ENCODE measurements at regions not wholly inside any gene's neighbourhood (a gene's known extent, or its start where the extent isn't known, plus 50 kb on each side); places are given as distances from the start of the nearest gene placed in this dataset.

DNA sequence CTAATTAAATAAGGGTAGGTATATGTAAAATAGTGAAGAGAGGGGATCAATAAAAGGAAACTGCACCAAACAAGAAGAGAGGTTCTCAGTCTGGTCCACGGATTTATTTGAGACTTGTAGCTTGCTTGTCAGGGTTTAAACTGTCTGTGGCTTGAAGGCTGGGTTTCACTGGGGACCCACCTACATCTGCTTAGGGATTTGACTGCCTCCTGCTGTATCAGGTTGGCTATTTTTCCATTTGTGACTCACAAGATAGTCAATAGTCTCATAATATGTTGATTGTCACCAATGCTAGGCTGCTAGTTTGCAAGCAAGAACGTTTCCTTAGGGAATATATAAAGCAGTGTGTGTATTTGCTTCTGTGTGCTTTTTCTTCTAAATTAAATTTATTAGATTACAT, 1950.7 kb upstream of the IGFBP7 start:
- Mint-ChIP-seq H3K27ac (ENCODE audit: unreplicated experiment) (no peak overlapping the region), H3K9me3 (ENCODE audit: unreplicated experiment) (peaks cover 2% of the 10 kb centered on the region), H3K36me3 (ENCODE audit: unreplicated experiment) (no peaks in the 10 kb centered on the region), H3K27me3 (ENCODE audit: unreplicated experiment) (no peaks in the 10 kb centered on the region), H3K4me3 (ENCODE audit: unreplicated experiment) (no peak overlapping the region), H3K4me1 (ENCODE audit: low read depth, unreplicated experiment) (no peaks in the 10 kb centered on the region)
- TF ChIP-seq, protein P1, sequence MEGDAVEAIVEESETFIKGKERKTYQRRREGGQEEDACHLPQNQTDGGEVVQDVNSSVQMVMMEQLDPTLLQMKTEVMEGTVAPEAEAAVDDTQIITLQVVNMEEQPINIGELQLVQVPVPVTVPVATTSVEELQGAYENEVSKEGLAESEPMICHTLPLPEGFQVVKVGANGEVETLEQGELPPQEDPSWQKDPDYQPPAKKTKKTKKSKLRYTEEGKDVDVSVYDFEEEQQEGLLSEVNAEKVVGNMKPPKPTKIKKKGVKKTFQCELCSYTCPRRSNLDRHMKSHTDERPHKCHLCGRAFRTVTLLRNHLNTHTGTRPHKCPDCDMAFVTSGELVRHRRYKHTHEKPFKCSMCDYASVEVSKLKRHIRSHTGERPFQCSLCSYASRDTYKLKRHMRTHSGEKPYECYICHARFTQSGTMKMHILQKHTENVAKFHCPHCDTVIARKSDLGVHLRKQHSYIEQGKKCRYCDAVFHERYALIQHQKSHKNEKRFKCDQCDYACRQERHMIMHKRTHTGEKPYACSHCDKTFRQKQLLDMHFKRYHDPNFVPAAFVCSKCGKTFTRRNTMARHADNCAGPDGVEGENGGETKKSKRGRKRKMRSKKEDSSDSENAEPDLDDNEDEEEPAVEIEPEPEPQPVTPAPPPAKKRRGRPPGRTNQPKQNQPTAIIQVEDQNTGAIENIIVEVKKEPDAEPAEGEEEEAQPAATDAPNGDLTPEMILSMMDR (IDR thresholded peaks at IDR 0.05; ENCODE audit: partially characterized antibody, unreplicated experiment): no peak
- DNase-seq: no peak

DNA sequence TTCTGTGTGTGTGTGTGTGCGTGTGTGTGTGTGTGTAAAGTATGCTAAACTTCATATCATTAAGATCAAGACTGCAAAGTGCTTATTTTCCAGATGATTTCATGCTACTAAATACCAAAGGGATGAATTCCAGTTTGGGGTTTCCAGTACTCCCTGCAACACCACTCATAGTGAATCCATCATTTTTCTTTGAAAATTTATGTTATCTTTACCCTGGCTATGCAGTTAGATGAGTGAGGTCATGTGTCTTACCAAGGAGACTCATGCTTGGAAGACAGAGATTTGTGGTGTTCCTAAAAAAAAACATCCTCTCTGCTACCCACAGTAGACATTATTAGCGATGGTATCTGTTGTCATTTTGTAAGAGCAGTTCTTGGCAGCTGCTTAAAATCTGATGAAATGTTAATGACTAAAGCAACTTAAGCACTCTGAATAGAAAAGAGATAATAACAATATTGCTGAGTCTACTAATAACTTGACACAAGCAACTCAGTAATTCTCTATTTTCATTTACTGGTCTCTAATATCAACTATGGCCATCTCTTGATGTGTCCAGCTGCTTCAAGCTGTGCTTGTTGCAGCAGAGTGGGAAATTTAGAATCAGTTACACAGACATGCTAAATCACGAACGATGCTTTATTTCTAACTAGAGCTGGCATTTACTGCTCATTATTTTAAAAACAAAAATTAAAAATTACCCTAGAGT, 1953.0 kb upstream of the IGFBP7 start:
- Mint-ChIP-seq H3K9me3 (ENCODE audit: unreplicated experiment) (peaks cover 2% of the 10 kb centered on the region), H3K4me1 (ENCODE audit: low read depth, unreplicated experiment) (no peaks in the 10 kb centered on the region), H3K27me3 (ENCODE audit: unreplicated experiment) (no peaks in the 10 kb centered on the region), H3K4me3 (ENCODE audit: unreplicated experiment) (no peak overlapping the region), H3K27ac (ENCODE audit: unreplicated experiment) (no peak overlapping the region), H3K36me3 (ENCODE audit: unreplicated experiment) (no peaks in the 10 kb centered on the region)
- DNase-seq: no peak
- TF ChIP-seq, protein P1 (IDR thresholded peaks at IDR 0.05; ENCODE audit: partially characterized antibody, unreplicated experiment): no peak

DNA sequence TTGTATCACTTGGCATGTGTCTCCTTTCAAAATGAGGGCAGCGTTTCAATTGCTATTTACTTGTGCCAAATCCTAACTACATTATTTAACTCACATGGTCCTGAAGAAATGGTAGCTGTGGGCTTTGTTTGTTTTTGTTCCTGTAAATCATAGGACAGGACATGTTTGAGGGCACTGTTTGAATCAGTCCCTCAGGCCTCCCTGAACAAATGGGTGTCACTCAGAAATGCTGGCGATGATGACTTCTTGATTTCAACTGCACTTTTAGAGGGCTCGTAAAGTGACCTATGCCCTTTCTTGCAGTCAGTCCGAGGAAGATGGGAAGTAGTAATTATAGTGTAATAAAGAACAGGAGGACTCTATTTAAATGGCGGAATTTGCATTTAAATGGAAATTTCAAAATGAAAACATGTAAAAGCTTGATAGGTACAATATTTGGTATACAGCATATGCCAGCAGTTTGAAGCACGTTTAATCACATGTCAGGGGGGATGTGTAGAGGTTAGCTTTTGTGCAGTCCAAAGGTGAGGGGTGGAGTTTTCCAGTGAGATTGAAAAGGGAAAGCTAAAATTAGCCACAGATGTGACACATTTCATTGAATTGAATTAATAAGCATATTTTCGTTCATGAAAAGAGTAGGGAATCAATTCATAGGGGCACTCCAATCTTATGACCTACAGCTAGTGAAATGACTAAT, 1958.7 kb upstream of the IGFBP7 start:
- no peak overlapping the region for H3K4me3 Mint-ChIP-seq (ENCODE audit: unreplicated experiment)
- DNase-seq: no peak
- TF ChIP-seq, protein P1 (IDR thresholded peaks at IDR 0.05; ENCODE audit: partially characterized antibody, unreplicated experiment): no peak
- H3K9me3 Mint-ChIP-seq (ENCODE audit: unreplicated experiment): peaks cover 2% of the 10 kb centered on the region
- H3K27ac Mint-ChIP-seq (ENCODE audit: unreplicated experiment): no peak overlapping the region
- H3K4me1 Mint-ChIP-seq (ENCODE audit: low read depth, unreplicated experiment): no peaks in the 10 kb centered on the region
- no peaks in the 10 kb centered on the region for H3K27me3 Mint-ChIP-seq (ENCODE audit: unreplicated experiment)
- H3K36me3 Mint-ChIP-seq (ENCODE audit: unreplicated experiment): no peaks in the 10 kb centered on the region

DNA sequence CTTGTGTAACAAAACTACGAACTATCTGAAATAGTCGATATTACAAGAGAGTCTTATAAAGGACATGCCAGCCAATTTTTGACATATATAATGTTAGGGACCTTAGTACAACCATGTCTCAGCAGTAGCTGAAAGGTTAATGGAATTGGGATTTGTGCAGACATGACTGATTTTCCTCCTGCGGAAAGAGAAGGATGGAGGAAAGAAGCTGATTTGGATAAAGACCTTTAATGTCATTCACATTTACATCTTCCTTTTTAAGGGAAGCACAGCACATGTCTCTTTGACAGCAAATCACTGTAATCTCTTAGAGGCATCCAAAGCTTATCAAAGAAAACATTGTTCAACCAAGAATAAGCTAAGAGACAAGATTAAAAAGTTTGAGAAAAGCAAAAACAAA, 1976.2 kb upstream of the IGFBP7 start:
- H3K27ac Mint-ChIP-seq (ENCODE audit: unreplicated experiment): no peak overlapping the region
- H3K9me3 Mint-ChIP-seq (ENCODE audit: unreplicated experiment): no peaks in the 10 kb centered on the region
- H3K4me1 Mint-ChIP-seq (ENCODE audit: low read depth, unreplicated experiment): no peaks in the 10 kb centered on the region
- no peaks in the 10 kb centered on the region for H3K27me3 Mint-ChIP-seq (ENCODE audit: unreplicated experiment)
- no peak for DNase-seq
- TF ChIP-seq, protein P1 (IDR thresholded peaks at IDR 0.05; ENCODE audit: partially characterized antibody, unreplicated experiment): no peak
- H3K36me3 Mint-ChIP-seq (ENCODE audit: unreplicated experiment): no peaks in the 10 kb centered on the region
- H3K4me3 Mint-ChIP-seq (ENCODE audit: unreplicated experiment): no peak overlapping the region
